ENCODE measurements at regions not wholly inside any gene's neighbourhood (a gene's known extent, or its start where the extent isn't known, plus 50 kb on each side); places are given as distances from the start of the nearest gene placed in this dataset.

DNA sequence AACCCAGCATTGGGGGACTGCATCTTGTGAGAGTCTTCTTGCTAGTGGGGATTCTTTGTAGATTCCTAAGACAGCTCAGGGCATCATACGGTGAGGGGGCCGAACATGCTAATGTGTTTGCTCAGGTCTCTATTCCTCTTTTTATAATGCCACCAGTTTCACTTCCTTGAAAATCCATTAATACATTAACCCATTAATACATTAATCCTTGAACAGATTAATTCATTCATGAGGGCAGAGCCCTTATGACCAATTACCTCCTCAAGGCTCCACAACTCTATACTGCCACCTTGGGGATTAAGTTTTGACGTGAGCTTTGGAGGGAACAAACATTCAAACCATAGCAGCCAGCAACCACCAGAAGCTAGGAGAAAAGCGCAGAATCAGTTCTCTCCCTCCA lies 67.2 kb upstream of the POT1 start:
- no peak for TF ChIP-seq POLR2AphosphoS5 (IDR thresholded peaks at IDR 0.05)
- TF ChIP-seq, protein P1, sequence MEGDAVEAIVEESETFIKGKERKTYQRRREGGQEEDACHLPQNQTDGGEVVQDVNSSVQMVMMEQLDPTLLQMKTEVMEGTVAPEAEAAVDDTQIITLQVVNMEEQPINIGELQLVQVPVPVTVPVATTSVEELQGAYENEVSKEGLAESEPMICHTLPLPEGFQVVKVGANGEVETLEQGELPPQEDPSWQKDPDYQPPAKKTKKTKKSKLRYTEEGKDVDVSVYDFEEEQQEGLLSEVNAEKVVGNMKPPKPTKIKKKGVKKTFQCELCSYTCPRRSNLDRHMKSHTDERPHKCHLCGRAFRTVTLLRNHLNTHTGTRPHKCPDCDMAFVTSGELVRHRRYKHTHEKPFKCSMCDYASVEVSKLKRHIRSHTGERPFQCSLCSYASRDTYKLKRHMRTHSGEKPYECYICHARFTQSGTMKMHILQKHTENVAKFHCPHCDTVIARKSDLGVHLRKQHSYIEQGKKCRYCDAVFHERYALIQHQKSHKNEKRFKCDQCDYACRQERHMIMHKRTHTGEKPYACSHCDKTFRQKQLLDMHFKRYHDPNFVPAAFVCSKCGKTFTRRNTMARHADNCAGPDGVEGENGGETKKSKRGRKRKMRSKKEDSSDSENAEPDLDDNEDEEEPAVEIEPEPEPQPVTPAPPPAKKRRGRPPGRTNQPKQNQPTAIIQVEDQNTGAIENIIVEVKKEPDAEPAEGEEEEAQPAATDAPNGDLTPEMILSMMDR (IDR thresholded peaks at IDR 0.05): no peak
- TF ChIP-seq POLR2A (IDR thresholded peaks at IDR 0.05): no peak
